Activated T-cell treated with anti-CD3 and anti-CD28 coated beads, Interleukin-2, amount 50 U/mL, for 72 hours (primary cell): ENCODE measurements at regions not wholly inside any gene's neighbourhood (a gene's known extent, or its start where the extent isn't known, plus 50 kb on each side); places are given as distances from the start of the nearest gene placed in this dataset.

ENCODE experiments used
- ATAC-seq, 2 donors: fragments of 150-1000 bp; cut with Tn5 transposase; replicated peaks in 1 of 2; 2 replicates each; pipeline ENCODE4 v1.10.0; 2021; ENCODE audit warnings: moderate library complexity in 2 of 2, mild to moderate bottlenecking in 1 of 2
- DNase-seq, 2 donors: peaks; one replicate each; pipeline ENCODE4 v3.0.0; 2021 to 2022; ENCODE audit warnings: mixed read lengths in 1 of 2
- H3K27ac Mint-ChIP-seq: one replicate; pipeline ENCODE4 v1.8.0; 2022; ENCODE audit warnings: mild to moderate bottlenecking, moderate library complexity, mixed read lengths
- H3K27me3 Mint-ChIP-seq: one replicate; pipeline ENCODE4 v1.8.0; 2022; ENCODE audit warnings: low read depth, mixed read lengths
- H3K36me3 Mint-ChIP-seq, 2 donors: one replicate each; pipeline ENCODE4 v1.8.0; 2022; ENCODE audit warnings: mixed read lengths in 2 of 2, mild to moderate bottlenecking in 1 of 2; ENCODE audit not compliant: insufficient read depth in 2 of 2
- H3K4me1 Mint-ChIP-seq: one replicate; pipeline ENCODE4 v1.8.0; 2022; ENCODE audit warnings: low read depth, mixed read lengths
- H3K4me3 Mint-ChIP-seq, 2 donors: one replicate each; pipeline ENCODE4 v1.8.0; 2022; ENCODE audit warnings: mild to moderate bottlenecking in 2 of 2, mixed read lengths in 2 of 2, moderate library complexity in 2 of 2
- H3K9me3 Mint-ChIP-seq, 2 donors: one replicate each; pipeline ENCODE4 v1.8.0; 2022; ENCODE audit warnings: mixed read lengths in 2 of 2

DNA sequence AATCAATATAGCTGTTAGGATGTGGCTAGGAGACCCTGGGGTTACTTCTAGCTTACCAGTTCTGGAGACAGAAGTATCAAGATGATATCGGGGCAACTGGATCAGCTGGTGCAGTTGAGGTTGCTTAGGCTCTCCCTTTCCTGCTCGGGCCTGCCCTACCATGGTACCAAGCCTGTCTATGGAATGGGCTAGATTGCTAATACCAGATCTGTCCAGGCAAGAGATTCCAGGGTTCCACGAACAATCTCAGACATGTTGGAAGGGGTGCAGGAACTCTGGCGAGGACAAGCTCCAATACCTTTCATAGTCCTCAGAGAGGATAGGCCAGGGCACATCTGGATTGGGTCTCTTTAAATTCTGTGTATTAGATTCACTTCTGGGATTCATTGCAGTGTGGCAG lies 53.8 kb downstream of the ADM start:
- Mint-ChIP-seq H3K9me3 (peaks cover 0 to 3% of the 10 kb centered on the region in 2 donors), H3K27me3 (peaks cover 39% of the 10 kb centered on the region), H3K27ac (no peak overlapping the region), H3K4me3 (no peak overlapping the region), H3K4me1 (no peaks in the 10 kb centered on the region), H3K36me3 (peaks cover 0 to 3% of the 10 kb centered on the region in 2 donors)
- ATAC-seq (no peak), DNase-seq (no peak)

DNA sequence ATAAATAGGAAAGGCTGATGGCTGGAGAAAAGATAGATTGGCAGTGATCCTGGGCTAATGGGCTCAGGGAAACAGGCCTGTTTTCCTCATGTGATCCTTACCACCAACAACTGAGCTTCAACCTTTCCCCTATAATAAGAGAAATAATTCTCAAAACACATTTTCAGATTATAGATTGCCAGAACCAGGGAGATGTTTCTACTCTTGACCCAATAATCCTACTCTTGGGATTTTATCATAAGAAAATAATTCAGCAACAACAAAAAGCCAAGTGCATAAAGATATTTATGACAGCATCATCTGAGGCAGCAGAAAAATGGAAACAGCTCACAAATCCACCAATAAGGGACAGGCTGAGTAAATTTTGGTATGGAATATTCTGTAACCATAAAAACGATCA lies 54.3 kb downstream of the ADM start:
- Mint-ChIP-seq H3K36me3 (peaks cover 0 to 3% of the 10 kb centered on the region in 2 donors), H3K27me3 (peaks cover 39% of the 10 kb centered on the region), H3K9me3 (peaks cover 0 to 3% of the 10 kb centered on the region in 2 donors), H3K27ac (no peak overlapping the region), H3K4me3 (no peak overlapping the region), H3K4me1 (no peaks in the 10 kb centered on the region)
- DNase-seq: no peak
- ATAC-seq: no peak

DNA sequence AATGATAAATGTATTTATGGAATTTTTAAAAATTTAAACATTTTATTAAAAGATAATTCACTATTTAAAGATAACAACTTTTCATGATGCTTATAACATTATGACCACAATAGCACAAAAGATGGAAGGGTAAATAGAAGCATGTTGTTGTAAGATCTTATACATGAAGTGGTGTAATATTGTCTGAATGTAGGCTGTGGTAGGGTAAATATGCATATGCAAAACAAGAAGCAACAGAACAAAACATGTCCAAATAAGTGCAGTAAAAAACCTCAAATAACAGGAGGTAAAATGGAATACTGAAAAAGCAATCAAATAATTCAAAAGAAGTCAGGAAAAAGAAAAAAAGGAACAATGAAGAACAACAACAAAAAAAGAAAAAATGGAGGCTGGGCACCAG lies 56.0 kb downstream of the ADM start:
- no peak for DNase-seq

DNA sequence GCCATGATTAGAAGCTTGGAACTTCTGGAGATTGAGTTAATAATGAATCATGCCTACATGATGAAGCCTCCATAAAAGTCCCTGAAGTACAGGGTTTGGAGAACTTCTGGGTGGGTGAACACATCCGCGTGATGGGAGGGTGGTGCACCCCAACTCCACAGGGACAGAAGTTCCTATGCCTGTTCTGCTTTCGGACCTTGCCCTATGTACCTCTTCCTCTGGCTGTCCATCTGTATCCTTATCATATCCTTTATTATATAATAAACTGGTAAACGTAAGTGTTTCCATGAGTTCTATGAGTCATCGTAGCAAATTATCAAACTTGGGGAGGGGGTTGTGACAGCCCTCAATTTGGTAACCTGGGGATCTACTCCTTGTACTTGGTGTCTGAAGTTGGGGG lies 60.2 kb downstream of the ADM start:
- DNase-seq: no peak
- Mint-ChIP-seq H3K27ac (no peak overlapping the region), H3K27me3 (peaks cover 36% of the 10 kb centered on the region), H3K36me3 (peaks cover 0 to 4% of the 10 kb centered on the region in 2 donors), H3K4me3 (no peak overlapping the region), H3K9me3 (peaks cover 3% of the 10 kb centered on the region in 2 donors), H3K4me1 (peaks cover 6% of the 10 kb centered on the region)
- no peak for ATAC-seq

More for the DNA sequence above, 56.0 kb downstream of the ADM start:
- peaks cover 0 to 3% of the 10 kb centered on the region in 2 donors for H3K9me3 Mint-ChIP-seq
- H3K4me1 Mint-ChIP-seq: no peaks in the 10 kb centered on the region
- peaks cover 0 to 3% of the 10 kb centered on the region in 2 donors for H3K36me3 Mint-ChIP-seq
- no peak overlapping the region for H3K27ac Mint-ChIP-seq
- H3K27me3 Mint-ChIP-seq: peaks cover 39% of the 10 kb centered on the region
- H3K4me3 Mint-ChIP-seq: no peak overlapping the region
- ATAC-seq: no peak

DNA sequence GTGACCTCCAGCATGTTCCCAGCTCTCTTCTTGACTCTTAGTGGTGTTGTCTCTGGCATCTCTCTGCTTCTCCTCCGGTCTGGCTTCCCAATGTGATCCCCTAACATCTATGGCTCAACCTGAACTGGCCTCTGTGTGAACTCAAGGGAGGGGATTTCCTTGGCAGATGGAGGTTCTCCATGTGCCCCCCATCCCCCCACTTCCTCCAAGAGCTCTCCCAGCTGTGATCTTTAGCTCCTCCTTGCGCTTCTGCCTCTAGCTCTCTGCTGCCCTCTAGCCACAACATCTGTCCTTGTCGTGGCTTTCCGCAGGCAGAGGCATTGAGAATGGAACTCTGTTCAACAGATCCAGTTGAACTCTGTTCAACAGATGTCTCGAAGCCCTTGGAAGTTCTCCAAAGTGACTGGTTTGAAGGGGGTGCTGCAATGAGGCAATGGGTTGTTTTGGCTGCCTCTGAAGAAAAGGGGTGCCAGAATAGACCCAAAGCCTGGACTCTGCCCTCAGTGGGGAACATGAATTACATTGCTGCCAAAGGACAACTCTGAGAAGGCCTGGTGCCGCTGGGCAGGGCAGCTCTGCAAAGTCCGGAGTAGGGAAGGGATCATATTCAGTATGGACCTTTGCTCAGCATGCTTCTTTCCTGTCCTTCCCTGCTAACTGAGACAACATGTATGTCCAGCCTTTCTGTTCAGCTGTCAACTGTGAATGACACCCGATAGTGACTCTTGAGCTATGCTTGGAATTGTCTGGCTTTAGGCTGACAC lies 61.9 kb downstream of the ADM start:
- ATAC-seq (peak; percentile 81 to 83), DNase-seq (peak; percentile 68 to 71)
- Mint-ChIP-seq H3K36me3 (peaks cover 0 to 1% of the 10 kb centered on the region in 2 donors), H3K27me3 (peaks cover 24% of the 10 kb centered on the region), H3K4me3 (peak overlapping the region; percentile 54 to 64), H3K9me3 (peaks cover 0 to 3% of the 10 kb centered on the region in 2 donors), H3K27ac (peak overlapping the region; percentile 61), H3K4me1 (peaks cover 6% of the 10 kb centered on the region)

DNA sequence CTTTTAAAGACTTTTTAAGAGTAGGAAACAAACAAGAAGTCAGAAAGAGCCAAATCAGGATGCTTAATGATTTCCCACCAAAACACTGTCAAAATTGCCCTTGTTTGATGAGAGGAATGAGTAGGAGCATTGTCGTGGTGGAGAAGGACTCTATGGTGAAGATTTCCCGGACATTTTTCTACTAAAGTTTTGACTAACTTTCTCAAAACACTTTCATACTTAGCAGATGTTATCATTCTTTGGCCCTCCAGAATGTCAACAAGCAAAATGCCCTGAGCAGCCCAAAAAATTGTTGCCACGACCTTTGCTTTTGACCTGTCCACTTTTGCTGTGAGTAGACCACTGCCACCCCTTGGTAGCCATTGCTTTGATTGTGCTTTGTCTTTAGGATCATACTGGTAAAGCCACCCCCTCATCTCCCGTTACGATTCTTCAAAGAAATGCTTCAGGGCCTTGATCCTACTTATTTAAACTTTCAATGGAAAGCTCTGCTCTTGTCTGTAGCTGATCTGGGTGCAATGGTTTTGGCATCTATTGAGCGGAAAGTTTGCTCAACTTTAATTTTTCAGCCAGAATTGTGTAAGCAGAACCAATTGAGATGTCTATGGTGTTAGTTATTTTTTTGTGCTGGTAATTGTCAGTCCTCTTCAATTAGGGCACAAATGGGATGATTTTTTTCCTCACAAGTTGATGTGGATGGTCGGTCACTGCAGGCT lies 67.2 kb downstream of the ADM start:
- peaks cover 27% of the 10 kb centered on the region for H3K27me3 Mint-ChIP-seq
- no peaks in the 10 kb centered on the region for H3K4me1 Mint-ChIP-seq
- H3K27ac Mint-ChIP-seq: no peak overlapping the region
- H3K9me3 Mint-ChIP-seq: peaks cover 0 to 3% of the 10 kb centered on the region in 2 donors
- H3K4me3 Mint-ChIP-seq: no peak overlapping the region
- ATAC-seq (no peak), DNase-seq (no peak)
- peaks cover 0 to 1% of the 10 kb centered on the region in 2 donors for H3K36me3 Mint-ChIP-seq

DNA sequence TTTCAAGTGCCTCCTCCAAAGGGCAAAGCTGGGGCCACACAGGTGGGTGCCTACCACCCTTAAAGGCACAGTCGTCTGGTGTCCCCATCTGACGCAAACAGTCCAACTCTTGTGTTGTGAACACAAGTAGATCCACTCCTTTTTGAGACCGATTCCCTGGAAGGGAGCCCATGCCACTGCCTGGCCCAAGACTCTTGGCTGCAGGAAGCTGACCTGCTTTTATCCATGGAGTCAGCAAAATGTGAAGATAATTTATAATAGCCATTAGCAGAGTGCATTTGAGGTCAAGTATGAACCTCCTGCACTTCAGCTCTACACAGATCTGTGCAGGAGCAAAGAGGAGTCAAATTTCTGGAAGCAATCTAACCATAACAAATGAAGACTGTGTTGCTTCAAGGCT lies 68.5 kb downstream of the ADM start:
- Mint-ChIP-seq H3K9me3 (no peaks in the 10 kb centered on the region), H3K27me3 (peaks cover 20% of the 10 kb centered on the region), H3K4me3 (no peak overlapping the region), H3K36me3 (no peaks in the 10 kb centered on the region), H3K27ac (no peak overlapping the region), H3K4me1 (no peaks in the 10 kb centered on the region)
- DNase-seq: no peak
- no peak for ATAC-seq

DNA sequence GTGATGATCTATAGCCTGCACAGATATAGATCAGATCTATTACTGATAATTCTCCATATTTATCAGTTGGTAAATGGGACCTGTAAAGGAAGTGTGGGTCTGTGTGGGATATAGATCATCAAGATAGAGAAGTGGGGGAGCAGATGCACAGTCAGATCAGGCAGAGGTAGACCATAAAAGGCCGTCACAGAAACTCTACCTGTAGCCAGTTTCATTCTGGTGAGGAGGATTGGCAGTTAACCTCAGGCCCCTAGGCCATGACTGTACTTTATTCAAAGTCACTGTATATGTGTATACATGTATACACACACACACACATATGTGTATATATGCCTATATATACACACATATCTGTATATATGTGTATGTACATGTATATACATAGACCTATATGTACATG lies 69.1 kb downstream of the ADM start:
- H3K36me3 Mint-ChIP-seq: no peaks in the 10 kb centered on the region
- ATAC-seq (peak; percentile 68 to 80), DNase-seq (no peak)
- H3K4me3 Mint-ChIP-seq: no peak overlapping the region
- no peaks in the 10 kb centered on the region for H3K4me1 Mint-ChIP-seq
- no peak overlapping the region for H3K27ac Mint-ChIP-seq
- no peaks in the 10 kb centered on the region for H3K9me3 Mint-ChIP-seq
- peaks cover 15% of the 10 kb centered on the region for H3K27me3 Mint-ChIP-seq

DNA sequence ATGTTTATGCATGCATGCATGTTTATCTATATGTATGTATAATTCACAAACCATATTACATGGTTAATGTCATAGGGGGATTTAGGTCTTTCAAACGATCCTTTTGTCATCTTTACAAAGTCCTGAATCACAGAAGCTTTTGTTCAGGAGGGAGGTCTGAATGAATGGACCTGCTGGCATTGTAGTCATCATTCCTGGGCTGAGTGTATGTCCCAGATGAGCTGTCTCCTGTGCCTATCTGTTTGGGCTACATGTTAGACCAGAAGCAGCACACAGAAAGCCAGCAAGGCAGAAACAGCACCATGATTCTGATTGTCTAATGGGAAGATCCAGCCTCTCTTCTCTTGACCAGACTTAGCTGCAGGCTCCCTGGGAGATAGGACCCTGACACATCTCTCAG lies 69.5 kb downstream of the ADM start:
- no peaks in the 10 kb centered on the region for H3K9me3 Mint-ChIP-seq
- ATAC-seq (peak in 1 of 2 donors; percentile 30), DNase-seq (no peak)
- no peaks in the 10 kb centered on the region for H3K36me3 Mint-ChIP-seq
- no peak overlapping the region for H3K4me3 Mint-ChIP-seq
- H3K27me3 Mint-ChIP-seq: peaks cover 15% of the 10 kb centered on the region
- no peak overlapping the region for H3K27ac Mint-ChIP-seq
- H3K4me1 Mint-ChIP-seq: no peaks in the 10 kb centered on the region

DNA sequence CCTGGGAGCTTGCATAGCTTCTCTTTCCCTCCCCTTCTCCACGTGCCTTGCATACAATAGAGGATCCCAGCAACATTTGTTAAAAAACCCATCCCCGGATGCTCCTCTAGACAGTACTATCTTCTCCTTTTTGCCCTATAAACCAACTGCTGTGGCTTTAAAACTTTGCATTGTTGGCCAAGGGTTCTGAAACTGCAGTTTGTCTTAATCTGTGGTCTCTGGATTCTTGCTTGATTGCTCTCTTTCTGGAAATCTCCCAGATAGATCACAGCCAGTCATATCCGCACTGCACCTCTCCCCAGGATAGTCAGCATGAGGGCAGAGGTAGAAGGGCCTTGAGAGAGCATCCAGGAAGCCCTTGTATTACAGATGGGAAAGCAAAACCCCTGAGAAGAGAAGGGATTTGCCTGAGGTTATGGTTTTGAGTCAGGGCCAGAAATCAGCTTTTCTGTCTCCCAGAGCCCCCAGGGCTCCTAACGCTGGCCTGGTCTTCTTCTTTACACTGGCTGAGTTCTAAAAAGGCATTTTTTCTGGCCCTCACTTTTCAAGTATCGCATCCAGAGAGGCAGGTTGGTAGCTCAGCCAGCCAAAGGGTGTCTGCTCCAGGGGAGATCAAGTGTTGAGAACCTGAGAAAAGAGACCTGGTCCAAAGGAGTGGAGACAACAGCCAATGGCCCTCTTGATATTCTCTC lies 70.6 kb downstream of the ADM start:
- Mint-ChIP-seq H3K36me3 (no peaks in the 10 kb centered on the region), H3K27ac (no peak overlapping the region), H3K4me3 (no peak overlapping the region), H3K4me1 (no peaks in the 10 kb centered on the region), H3K9me3 (no peaks in the 10 kb centered on the region), H3K27me3 (peaks cover 15% of the 10 kb centered on the region)
- no peak for ATAC-seq
- no peak for DNase-seq

DNA sequence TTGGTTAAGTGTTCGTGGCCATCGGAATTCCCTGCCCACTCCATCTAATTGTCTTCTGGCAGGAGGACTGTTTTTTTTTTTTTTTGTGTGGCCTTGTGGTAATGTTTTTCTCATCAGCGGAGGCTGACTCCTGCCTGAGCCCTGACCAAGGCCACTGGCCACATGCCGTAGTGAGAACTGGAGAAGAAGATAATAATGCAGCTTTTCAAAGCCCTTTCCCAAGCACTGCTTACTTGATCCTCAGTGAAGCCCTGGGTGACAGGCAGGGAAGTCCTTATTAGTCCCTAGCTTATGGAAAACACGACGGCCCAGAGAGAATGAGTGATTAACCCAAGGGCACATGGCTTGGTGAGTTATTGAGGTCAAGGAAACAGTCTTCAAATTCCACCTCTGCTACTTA lies 71.2 kb downstream of the ADM start:
- no peak for DNase-seq
- no peak overlapping the region for H3K27ac Mint-ChIP-seq
- H3K4me3 Mint-ChIP-seq: no peak overlapping the region
- no peaks in the 10 kb centered on the region for H3K36me3 Mint-ChIP-seq
- H3K4me1 Mint-ChIP-seq: no peaks in the 10 kb centered on the region
- no peak for ATAC-seq
- no peaks in the 10 kb centered on the region for H3K9me3 Mint-ChIP-seq
- peaks cover 15% of the 10 kb centered on the region for H3K27me3 Mint-ChIP-seq

DNA sequence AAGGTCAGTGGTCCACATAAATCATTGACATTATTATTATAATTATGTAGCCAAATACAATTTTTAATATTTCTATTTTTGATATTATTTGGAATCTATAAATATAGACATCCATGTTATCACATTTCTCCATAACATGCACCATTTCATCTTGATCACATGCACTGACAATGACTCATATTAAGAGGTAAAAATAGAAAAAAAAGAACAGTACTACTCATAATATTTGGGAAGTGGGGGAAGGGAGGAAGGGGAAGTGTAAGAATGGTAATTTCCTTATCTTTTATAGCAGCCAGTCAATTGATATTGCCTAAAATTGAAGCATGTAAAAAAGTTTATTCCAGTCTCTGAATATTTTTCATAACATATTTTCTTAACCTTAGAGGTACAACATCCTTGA lies 72.3 kb downstream of the ADM start:
- H3K27me3 Mint-ChIP-seq: peaks cover 19% of the 10 kb centered on the region
- ATAC-seq: no peak
- no peak overlapping the region for H3K27ac Mint-ChIP-seq
- no peaks in the 10 kb centered on the region for H3K4me1 Mint-ChIP-seq
- no peak for DNase-seq
- no peak overlapping the region for H3K4me3 Mint-ChIP-seq
- no peaks in the 10 kb centered on the region for H3K9me3 Mint-ChIP-seq
- H3K36me3 Mint-ChIP-seq: no peaks in the 10 kb centered on the region

DNA sequence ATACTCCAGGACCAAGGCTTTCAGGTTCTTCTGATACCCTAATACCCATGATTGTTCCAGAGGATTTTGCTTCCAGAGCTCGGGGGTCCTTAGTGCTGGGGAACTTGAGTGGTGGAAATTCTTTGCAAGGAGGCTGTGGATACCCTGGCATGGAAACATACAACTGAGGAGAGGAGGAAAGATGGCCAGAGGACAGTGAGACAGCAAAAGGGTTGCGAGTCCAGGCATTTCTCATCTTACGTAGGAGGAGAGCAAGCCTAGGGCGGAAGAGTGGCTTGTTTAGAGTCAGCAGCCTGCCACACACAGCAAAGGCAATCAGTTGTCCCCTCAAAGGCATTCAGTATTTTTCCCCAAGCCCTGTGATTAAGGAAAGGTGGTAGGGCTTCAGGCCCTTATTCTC lies 73.5 kb downstream of the ADM start:
- no peaks in the 10 kb centered on the region for H3K36me3 Mint-ChIP-seq
- no peak for DNase-seq
- H3K9me3 Mint-ChIP-seq: no peaks in the 10 kb centered on the region
- no peak overlapping the region for H3K4me3 Mint-ChIP-seq
- no peak overlapping the region for H3K27ac Mint-ChIP-seq
- no peak for ATAC-seq
- H3K27me3 Mint-ChIP-seq: peaks cover 16% of the 10 kb centered on the region
- H3K4me1 Mint-ChIP-seq: no peaks in the 10 kb centered on the region
